ENCODE measurements at regions not wholly inside any gene's neighbourhood (a gene's known extent, or its start where the extent isn't known, plus 50 kb on each side); places are given as distances from the start of the nearest gene placed in this dataset.

DNA sequence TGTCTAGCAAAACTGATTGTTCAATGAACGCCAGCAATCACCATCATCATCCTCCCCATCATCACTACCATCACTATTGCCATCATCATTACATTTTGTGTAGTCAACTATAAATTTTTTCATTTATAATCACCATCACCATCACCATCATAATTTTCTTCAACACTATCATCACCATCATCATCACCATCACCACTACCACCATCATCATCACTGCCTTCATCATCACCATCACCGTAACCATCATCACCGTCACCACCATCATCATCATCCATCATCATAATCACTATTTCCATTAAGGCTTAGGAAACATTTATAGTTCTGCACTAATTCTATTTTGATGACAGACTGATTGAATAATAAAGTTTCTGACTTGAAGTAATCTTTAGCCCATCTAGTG, 434.8 kb upstream of the TMEM132C start:
- TF ChIP-seq, protein P1, sequence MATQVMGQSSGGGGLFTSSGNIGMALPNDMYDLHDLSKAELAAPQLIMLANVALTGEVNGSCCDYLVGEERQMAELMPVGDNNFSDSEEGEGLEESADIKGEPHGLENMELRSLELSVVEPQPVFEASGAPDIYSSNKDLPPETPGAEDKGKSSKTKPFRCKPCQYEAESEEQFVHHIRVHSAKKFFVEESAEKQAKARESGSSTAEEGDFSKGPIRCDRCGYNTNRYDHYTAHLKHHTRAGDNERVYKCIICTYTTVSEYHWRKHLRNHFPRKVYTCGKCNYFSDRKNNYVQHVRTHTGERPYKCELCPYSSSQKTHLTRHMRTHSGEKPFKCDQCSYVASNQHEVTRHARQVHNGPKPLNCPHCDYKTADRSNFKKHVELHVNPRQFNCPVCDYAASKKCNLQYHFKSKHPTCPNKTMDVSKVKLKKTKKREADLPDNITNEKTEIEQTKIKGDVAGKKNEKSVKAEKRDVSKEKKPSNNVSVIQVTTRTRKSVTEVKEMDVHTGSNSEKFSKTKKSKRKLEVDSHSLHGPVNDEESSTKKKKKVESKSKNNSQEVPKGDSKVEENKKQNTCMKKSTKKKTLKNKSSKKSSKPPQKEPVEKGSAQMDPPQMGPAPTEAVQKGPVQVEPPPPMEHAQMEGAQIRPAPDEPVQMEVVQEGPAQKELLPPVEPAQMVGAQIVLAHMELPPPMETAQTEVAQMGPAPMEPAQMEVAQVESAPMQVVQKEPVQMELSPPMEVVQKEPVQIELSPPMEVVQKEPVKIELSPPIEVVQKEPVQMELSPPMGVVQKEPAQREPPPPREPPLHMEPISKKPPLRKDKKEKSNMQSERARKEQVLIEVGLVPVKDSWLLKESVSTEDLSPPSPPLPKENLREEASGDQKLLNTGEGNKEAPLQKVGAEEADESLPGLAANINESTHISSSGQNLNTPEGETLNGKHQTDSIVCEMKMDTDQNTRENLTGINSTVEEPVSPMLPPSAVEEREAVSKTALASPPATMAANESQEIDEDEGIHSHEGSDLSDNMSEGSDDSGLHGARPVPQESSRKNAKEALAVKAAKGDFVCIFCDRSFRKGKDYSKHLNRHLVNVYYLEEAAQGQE (IDR thresholded peaks at IDR 0.05; ENCODE audit: borderline replicate concordance) = no peak
- TF ChIP-seq, protein P2, sequence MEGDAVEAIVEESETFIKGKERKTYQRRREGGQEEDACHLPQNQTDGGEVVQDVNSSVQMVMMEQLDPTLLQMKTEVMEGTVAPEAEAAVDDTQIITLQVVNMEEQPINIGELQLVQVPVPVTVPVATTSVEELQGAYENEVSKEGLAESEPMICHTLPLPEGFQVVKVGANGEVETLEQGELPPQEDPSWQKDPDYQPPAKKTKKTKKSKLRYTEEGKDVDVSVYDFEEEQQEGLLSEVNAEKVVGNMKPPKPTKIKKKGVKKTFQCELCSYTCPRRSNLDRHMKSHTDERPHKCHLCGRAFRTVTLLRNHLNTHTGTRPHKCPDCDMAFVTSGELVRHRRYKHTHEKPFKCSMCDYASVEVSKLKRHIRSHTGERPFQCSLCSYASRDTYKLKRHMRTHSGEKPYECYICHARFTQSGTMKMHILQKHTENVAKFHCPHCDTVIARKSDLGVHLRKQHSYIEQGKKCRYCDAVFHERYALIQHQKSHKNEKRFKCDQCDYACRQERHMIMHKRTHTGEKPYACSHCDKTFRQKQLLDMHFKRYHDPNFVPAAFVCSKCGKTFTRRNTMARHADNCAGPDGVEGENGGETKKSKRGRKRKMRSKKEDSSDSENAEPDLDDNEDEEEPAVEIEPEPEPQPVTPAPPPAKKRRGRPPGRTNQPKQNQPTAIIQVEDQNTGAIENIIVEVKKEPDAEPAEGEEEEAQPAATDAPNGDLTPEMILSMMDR (IDR thresholded peaks at IDR 0.05; ENCODE audit: poor library complexity, severe bottlenecking) = no peak
